Adipocyte (in vitro differentiated cells): ENCODE measurements at regions not wholly inside any gene's neighbourhood (a gene's known extent, or its start where the extent isn't known, plus 50 kb on each side); places are given as distances from the start of the nearest gene placed in this dataset.

ENCODE experiments used
- DNase-seq: peaks from one replicate; pipeline ENCODE4 v3.0.0-alpha.2; 2015; ENCODE audit warnings: low read depth
- H3K27me3 ChIP-seq: replicated peaks from 2 replicates; pipeline ENCODE4 v1.7.0; 2013; ENCODE audit warnings: mild to moderate bottlenecking, low read length, moderate library complexity; ENCODE audit not compliant: control insufficient read depth, insufficient read depth
- H3K36me3 ChIP-seq: 2 replicates; pipeline ENCODE4 v1.7.0; 2013; ENCODE audit warnings: low read length, mild to moderate bottlenecking, moderate library complexity; ENCODE audit not compliant: control insufficient read depth, insufficient read depth, severe bottlenecking
- H3K4me1 ChIP-seq: 2 replicates; pipeline ENCODE4 v1.7.0; 2013; ENCODE audit warnings: mild to moderate bottlenecking, low read length, moderate library complexity; ENCODE audit not compliant: control insufficient read depth, insufficient read depth
- H3K4me3 ChIP-seq: 2 replicates; pipeline ENCODE4 v1.7.0; 2013; ENCODE audit warnings: mild to moderate bottlenecking, low read length, moderate library complexity
- H3K9ac ChIP-seq: 2 replicates; pipeline ENCODE4 v1.7.0; 2013; ENCODE audit warnings: mild to moderate bottlenecking, low read length, moderate library complexity
- H3K9me3 ChIP-seq: 2 replicates; pipeline ENCODE4 v1.7.0; 2013; ENCODE audit warnings: mild to moderate bottlenecking, low read length, moderate library complexity; ENCODE audit not compliant: control insufficient read depth

GRCh38 chr11:15878756-15879155 lies 477.6 kb downstream of the SOX6 start:
- Histone ChIP-seq H3K4me3 (no peak overlapping the region), H3K4me1 (peaks cover 6% of the 10 kb centered on the region), H3K36me3 (no peaks in the 10 kb centered on the region), H3K9me3 (no peaks in the 10 kb centered on the region), H3K27me3 (peaks cover 20% of the 10 kb centered on the region), H3K9ac (no peak overlapping the region)
- DNase-seq = no peak

- Histone ChIP-seq H3K4me3 (no peak overlapping the region), H3K9me3 (no peaks in the 10 kb centered on the region), H3K4me1 (peaks cover 10% of the 10 kb centered on the region), H3K36me3 (no peaks in the 10 kb centered on the region), H3K27me3 (peaks cover 20% of the 10 kb centered on the region), H3K9ac (no peak overlapping the region)
- no peak for DNase-seq
These were observed 476.1 kb downstream of the SOX6 start for GRCh38 chr11:15880291-15880690.

- no peak overlapping the region for H3K9ac ChIP-seq
- peaks cover 23% of the 10 kb centered on the region for H3K27me3 ChIP-seq
- DNase-seq = no peak
- H3K4me3 ChIP-seq = no peak overlapping the region
- H3K4me1 ChIP-seq = peaks cover 10% of the 10 kb centered on the region
- no peaks in the 10 kb centered on the region for H3K9me3 ChIP-seq
- H3K36me3 ChIP-seq = no peaks in the 10 kb centered on the region
These were observed 473.4 kb downstream of the SOX6 start for GRCh38 chr11:15882876-15883454.

GRCh38 chr11:15883455-15883920 lies 472.9 kb downstream of the SOX6 start:
- Histone ChIP-seq H3K4me3 (no peak overlapping the region), H3K27me3 (peaks cover 26% of the 10 kb centered on the region), H3K36me3 (no peaks in the 10 kb centered on the region), H3K9ac (no peak overlapping the region), H3K4me1 (peaks cover 10% of the 10 kb centered on the region), H3K9me3 (no peaks in the 10 kb centered on the region)
- DNase-seq = no peak

- Histone ChIP-seq H3K9me3 (no peaks in the 10 kb centered on the region), H3K4me1 (peaks cover 10% of the 10 kb centered on the region), H3K36me3 (no peaks in the 10 kb centered on the region), H3K9ac (no peak overlapping the region), H3K4me3 (no peak overlapping the region), H3K27me3 (peaks cover 32% of the 10 kb centered on the region)
- DNase-seq = no peak
These were observed 472.2 kb downstream of the SOX6 start for GRCh38 chr11:15884141-15884540.

- Histone ChIP-seq H3K36me3 (no peaks in the 10 kb centered on the region), H3K27me3 (peaks cover 29% of the 10 kb centered on the region), H3K9me3 (no peaks in the 10 kb centered on the region), H3K9ac (no peak overlapping the region), H3K4me3 (no peak overlapping the region), H3K4me1 (peaks cover 10% of the 10 kb centered on the region)
- no peak for DNase-seq
These were observed 471.4 kb downstream of the SOX6 start for GRCh38 chr11:15884777-15885540.

GRCh38 chr11:15885854-15886253 lies 470.5 kb downstream of the SOX6 start:
- peaks cover 10% of the 10 kb centered on the region for H3K4me1 ChIP-seq
- no peaks in the 10 kb centered on the region for H3K36me3 ChIP-seq
- no peak for DNase-seq
- no peak overlapping the region for H3K9ac ChIP-seq
- H3K27me3 ChIP-seq = peaks cover 28% of the 10 kb centered on the region
- H3K9me3 ChIP-seq = no peaks in the 10 kb centered on the region
- H3K4me3 ChIP-seq = no peak overlapping the region

- Histone ChIP-seq H3K36me3 (no peaks in the 10 kb centered on the region), H3K9me3 (no peaks in the 10 kb centered on the region), H3K9ac (no peak overlapping the region), H3K4me3 (no peak overlapping the region), H3K27me3 (peaks cover 25% of the 10 kb centered on the region), H3K4me1 (peaks cover 10% of the 10 kb centered on the region)
- no peak for DNase-seq
These were observed 470.0 kb downstream of the SOX6 start for GRCh38 chr11:15886299-15886698.

- DNase-seq = no peak
- Histone ChIP-seq H3K4me1 (peaks cover 10% of the 10 kb centered on the region), H3K4me3 (no peak overlapping the region), H3K9me3 (no peaks in the 10 kb centered on the region), H3K27me3 (peaks cover 31% of the 10 kb centered on the region), H3K9ac (no peak overlapping the region), H3K36me3 (no peaks in the 10 kb centered on the region)
These were observed 469.5 kb downstream of the SOX6 start for GRCh38 chr11:15886866-15887265.

GRCh38 chr11:15888556-15889345 lies 467.6 kb downstream of the SOX6 start:
- no peak overlapping the region for H3K4me3 ChIP-seq
- H3K9ac ChIP-seq = no peak overlapping the region
- H3K4me1 ChIP-seq = peaks cover 5% of the 10 kb centered on the region
- DNase-seq = no peak
- H3K9me3 ChIP-seq = no peaks in the 10 kb centered on the region
- no peaks in the 10 kb centered on the region for H3K36me3 ChIP-seq
- peaks cover 39% of the 10 kb centered on the region for H3K27me3 ChIP-seq

GRCh38 chr11:15889363-15890030 lies 466.8 kb downstream of the SOX6 start:
- Histone ChIP-seq H3K4me3 (no peak overlapping the region), H3K9me3 (no peaks in the 10 kb centered on the region), H3K4me1 (no peaks in the 10 kb centered on the region), H3K36me3 (no peaks in the 10 kb centered on the region), H3K9ac (no peak overlapping the region), H3K27me3 (peaks cover 42% of the 10 kb centered on the region)
- DNase-seq = no peak
